Lower lobe of right lung (tissue), 2 donors: ENCODE measurements at regions not wholly inside any gene's neighbourhood (a gene's known extent, or its start where the extent isn't known, plus 50 kb on each side); places are given as distances from the start of the nearest gene placed in this dataset.

ENCODE experiments used
- ATAC-seq, 2 donors: fragments of 200-7000 bp; cut with Tn5 transposase; one replicate each; pipeline ENCODE4 v1.9.1; 2020 to 2022; ENCODE audit warnings: mild to moderate bottlenecking in 2 of 2, moderate library complexity in 2 of 2
- DNase-seq: peaks from one replicate; pipeline ENCODE4 v3.0.0-alpha.2; 2020
- H3K27ac ChIP-seq: fragments of 200-600 bp; one replicate; pipeline ENCODE4 v1.8.0; 2022
- H3K27me3 ChIP-seq: fragments of 200-600 bp; one replicate; pipeline ENCODE4 v1.8.0; 2022; ENCODE audit warnings: low read depth
- H3K36me3 ChIP-seq: fragments of 200-600 bp; one replicate; pipeline ENCODE4 v1.8.0; 2022; ENCODE audit warnings: mild to moderate bottlenecking
- H3K4me1 ChIP-seq: fragments of 200-600 bp; one replicate; pipeline ENCODE4 v1.8.0; 2022
- H3K4me3 ChIP-seq: fragments of 200-600 bp; one replicate; pipeline ENCODE4 v1.8.0; 2022; ENCODE audit warnings: mild to moderate bottlenecking
- H3K9me3 ChIP-seq: fragments of 200-600 bp; one replicate; pipeline ENCODE4 v1.8.0; 2022
- CTCF ChIP-seq: fragments of 200-600 bp; IDR thresholded peaks from one replicate; pipeline ENCODE4 v1.8.0; 2022; ENCODE audit warnings: antibody characterized with exemption, mild to moderate bottlenecking
- intact Hi-C: fragments of 100-400 bp; cut with DNase I; formaldehyde crosslinking; loops from one replicate; pipeline ENCODE4 v1.11.0; 2022
- donor health status: DM: no; HTN: yes; CAD: no; lungs with severe emphysema.

- DNase-seq (peak; percentile 89), ATAC-seq (peak; percentile 95 to 97)
- no peaks in the 10 kb centered on the region for H3K9me3 ChIP-seq
- peaks cover 38% of the 10 kb centered on the region for H3K4me1 ChIP-seq
- peak overlapping the region; percentile 77 for H3K27ac ChIP-seq
- peak overlapping the region; percentile 32 for H3K4me3 ChIP-seq
- TF ChIP-seq CTCF, result no peak
- intact Hi-C loops, result no loop called here
- H3K27me3 ChIP-seq, result no peaks in the 10 kb centered on the region
- H3K36me3 ChIP-seq, result no peaks in the 10 kb centered on the region
Measured at GRCh38 chr6:134714679-134715078, 235.2 kb downstream of the ALDH8A1 start.

GRCh38 chr6:134714113-134714512 is 235.8 kb downstream of the ALDH8A1 start:
- Histone ChIP-seq H3K27ac (peak overlapping the region; percentile 77), H3K9me3 (no peaks in the 10 kb centered on the region), H3K27me3 (no peaks in the 10 kb centered on the region), H3K4me3 (peak overlapping the region; percentile 32), H3K4me1 (peaks cover 32% of the 10 kb centered on the region), H3K36me3 (no peaks in the 10 kb centered on the region)
- no peak for TF ChIP-seq CTCF
- intact Hi-C loops, result no loop called here
- no peak for DNase-seq
- ATAC-seq, result peak; percentile 64 to 68

- no peak overlapping the region for H3K27ac ChIP-seq
- H3K4me1 ChIP-seq, result peaks cover 24% of the 10 kb centered on the region
- no peak for ATAC-seq
- H3K27me3 ChIP-seq, result no peaks in the 10 kb centered on the region
- TF ChIP-seq CTCF, result no peak
- no peaks in the 10 kb centered on the region for H3K9me3 ChIP-seq
- intact Hi-C loops, result no loop called here
- H3K4me3 ChIP-seq, result no peak overlapping the region
- no peaks in the 10 kb centered on the region for H3K36me3 ChIP-seq
- DNase-seq, result no peak
Measured at GRCh38 chr6:134712311-134712710, 237.6 kb downstream of the ALDH8A1 start.

- Histone ChIP-seq H3K27ac (no peak overlapping the region), H3K27me3 (no peaks in the 10 kb centered on the region), H3K9me3 (no peaks in the 10 kb centered on the region), H3K4me1 (peaks cover 10% of the 10 kb centered on the region), H3K4me3 (no peak overlapping the region), H3K36me3 (no peaks in the 10 kb centered on the region)
- no peak for TF ChIP-seq CTCF
- no peak for DNase-seq
- intact Hi-C loops, result no loop called here
- peak in 1 of 2 donors; percentile 5 for ATAC-seq
Measured at GRCh38 chr6:134708079-134708478, 241.8 kb downstream of the ALDH8A1 start.

GRCh38 chr6:134707342-134708031 is 242.4 kb downstream of the ALDH8A1 start:
- no peaks in the 10 kb centered on the region for H3K36me3 ChIP-seq
- no peak for TF ChIP-seq CTCF
- peak; percentile 94 to 98 for ATAC-seq

More at GRCh38 chr6:134707342-134708031, 242.4 kb downstream of the ALDH8A1 start:
- intact Hi-C loops, result no loop called here
- no peak overlapping the region for H3K4me3 ChIP-seq
- no peaks in the 10 kb centered on the region for H3K27me3 ChIP-seq
- peaks cover 10% of the 10 kb centered on the region for H3K4me1 ChIP-seq
- H3K9me3 ChIP-seq, result no peaks in the 10 kb centered on the region
- no peak overlapping the region for H3K27ac ChIP-seq
- DNase-seq, result no peak
